Activated naive CD4-positive, alpha-beta T cell treated with anti-CD3 and anti-CD28 coated beads, Interleukin-2, amount 10 ng/mL, durations not matched to agents 7 days and 5 days (primary cell): ENCODE measurements at regions not wholly inside any gene's neighbourhood (a gene's known extent, or its start where the extent isn't known, plus 50 kb on each side); places are given as distances from the start of the nearest gene placed in this dataset.
"Not testable (repeated sequence)": the region's sequence is repeated elsewhere in the genome, so short reads cannot be mapped to it uniquely, and the experiment has no call there.

Experiments
- CTCF ChIA-PET: fragments of 350-600 bp; sonication (Branson Sonifier 250); formaldehyde crosslinking; loops from one replicate; lab custom pipeline; 2021; ENCODE audit warnings: antibody characterized with exemption; lab: Charles Lee
- DNase-seq: peaks from one replicate; pipeline ENCODE4 v3.0.0-alpha.2; 2020
- H3K27ac Mint-ChIP-seq: one replicate; pipeline ENCODE4 v1.8.0; 2021; ENCODE audit warnings: mild to moderate bottlenecking, moderate library complexity, mixed read lengths
- H3K27me3 Mint-ChIP-seq: one replicate; pipeline ENCODE4 v1.8.0; 2021; ENCODE audit warnings: mild to moderate bottlenecking, mixed read lengths
- H3K36me3 Mint-ChIP-seq: one replicate; pipeline ENCODE4 v1.8.0; 2021; ENCODE audit warnings: mixed read lengths
- H3K4me1 Mint-ChIP-seq: one replicate; pipeline ENCODE4 v1.8.0; 2021; ENCODE audit warnings: mixed read lengths
- H3K4me3 Mint-ChIP-seq: one replicate; pipeline ENCODE4 v1.8.0; 2021; ENCODE audit warnings: mild to moderate bottlenecking, moderate library complexity, mixed read lengths
- H3K9me3 Mint-ChIP-seq: one replicate; pipeline ENCODE4 v1.8.0; 2021; ENCODE audit warnings: mixed read lengths

DNA sequence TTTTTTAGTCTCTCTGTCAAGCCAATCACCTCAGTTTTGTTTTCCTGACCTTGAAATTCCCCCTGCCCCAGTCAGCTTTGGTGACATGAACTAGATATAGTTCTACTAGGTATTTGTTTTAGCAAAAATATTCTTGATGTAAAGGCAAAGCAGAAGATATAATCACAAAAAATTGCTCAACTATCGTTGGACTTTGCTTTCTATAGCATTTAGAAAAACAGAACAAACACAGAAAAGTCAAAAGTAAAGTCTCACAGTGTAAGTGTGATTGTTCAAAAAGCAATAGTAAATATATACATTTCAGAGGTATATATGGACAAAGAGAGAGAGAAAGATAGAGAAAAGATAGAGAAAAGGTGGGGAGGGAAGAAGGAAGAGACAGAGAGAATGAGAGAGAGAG is 305.9 kb downstream of the ADGRL2 start:
- no peaks in the 10 kb centered on the region for H3K4me1 Mint-ChIP-seq
- no peaks in the 10 kb centered on the region for H3K27me3 Mint-ChIP-seq
- CTCF ChIA-PET, result no interaction called here
- H3K4me3 Mint-ChIP-seq, result no peak overlapping the region
- H3K9me3 Mint-ChIP-seq, result peaks cover 6% of the 10 kb centered on the region
- no peak overlapping the region for H3K27ac Mint-ChIP-seq
- no peak for DNase-seq
- H3K36me3 Mint-ChIP-seq, result no peaks in the 10 kb centered on the region

DNA sequence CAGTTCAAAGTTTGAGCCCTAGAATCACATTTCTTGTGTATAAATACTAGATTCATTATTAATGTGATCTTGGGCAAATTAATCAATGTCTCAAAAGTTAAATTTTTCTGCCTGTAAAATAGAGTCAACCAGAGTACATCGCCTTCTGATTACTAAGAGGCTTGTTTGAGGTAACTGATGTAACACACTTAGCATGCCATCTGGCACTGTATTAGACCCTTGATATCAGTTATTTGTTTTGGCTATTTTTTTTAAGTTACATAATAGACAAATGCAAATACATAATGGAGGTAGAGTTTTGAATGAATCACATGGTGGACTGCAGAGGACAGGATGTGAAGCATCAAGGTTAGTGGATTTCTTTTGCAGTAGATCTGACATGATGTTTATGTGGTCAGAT is 298.4 kb downstream of the ADGRL2 start:
- no peak for DNase-seq
- no peak overlapping the region for H3K4me3 Mint-ChIP-seq
- no peaks in the 10 kb centered on the region for H3K27me3 Mint-ChIP-seq
- CTCF ChIA-PET, result no interaction called here
- H3K36me3 Mint-ChIP-seq, result no peaks in the 10 kb centered on the region
- H3K27ac Mint-ChIP-seq, result no peak overlapping the region
- no peaks in the 10 kb centered on the region for H3K9me3 Mint-ChIP-seq
- no peaks in the 10 kb centered on the region for H3K4me1 Mint-ChIP-seq

DNA sequence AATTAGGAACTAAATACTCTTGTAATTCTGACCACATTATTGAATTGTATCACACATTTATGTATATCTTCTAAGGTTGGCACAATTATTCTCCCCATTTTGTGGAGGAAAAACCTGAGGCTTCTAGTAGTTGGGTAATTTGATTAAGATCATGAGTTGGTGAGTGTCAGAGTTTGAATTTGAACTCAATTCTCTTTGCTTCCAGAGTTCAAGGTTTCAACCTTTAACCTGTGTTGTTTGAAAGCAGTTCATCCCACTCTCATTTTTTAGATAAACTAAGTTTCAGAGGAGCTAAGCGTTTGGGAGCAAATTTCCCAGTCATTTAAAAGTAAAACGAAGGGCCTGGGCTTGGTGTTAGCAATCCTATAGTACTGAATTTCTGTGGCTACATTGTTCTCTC is 293.4 kb downstream of the ADGRL2 start:
- CTCF ChIA-PET, result no interaction called here
- Mint-ChIP-seq H3K27ac (no peak overlapping the region), H3K9me3 (no peaks in the 10 kb centered on the region), H3K27me3 (no peaks in the 10 kb centered on the region), H3K4me1 (no peaks in the 10 kb centered on the region), H3K4me3 (no peak overlapping the region), H3K36me3 (no peaks in the 10 kb centered on the region)
- DNase-seq, result no peak

DNA sequence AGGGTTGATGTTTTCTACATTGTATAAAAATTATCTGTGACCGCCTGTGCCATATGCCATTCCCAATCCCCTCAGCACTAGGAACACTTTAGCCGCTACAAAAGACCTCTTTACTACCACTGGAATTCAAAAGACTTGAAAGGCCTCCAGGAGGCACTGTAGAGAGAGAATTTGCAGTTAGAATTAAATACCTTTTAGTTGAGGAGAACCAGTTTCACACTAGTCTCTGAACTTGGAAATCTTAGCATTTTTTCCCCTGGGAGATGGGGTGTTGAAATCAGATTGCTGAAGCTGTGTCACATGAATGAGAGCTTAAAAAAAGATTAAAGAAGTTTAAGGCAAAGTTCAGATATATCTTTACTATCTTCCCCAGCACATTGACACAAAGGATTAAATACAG is 291.0 kb downstream of the ADGRL2 start:
- Mint-ChIP-seq H3K4me1 (no peaks in the 10 kb centered on the region), H3K27me3 (no peaks in the 10 kb centered on the region), H3K4me3 (no peak overlapping the region), H3K9me3 (no peaks in the 10 kb centered on the region), H3K27ac (no peak overlapping the region), H3K36me3 (no peaks in the 10 kb centered on the region)
- CTCF ChIA-PET, result no interaction called here
- no peak for DNase-seq

DNA sequence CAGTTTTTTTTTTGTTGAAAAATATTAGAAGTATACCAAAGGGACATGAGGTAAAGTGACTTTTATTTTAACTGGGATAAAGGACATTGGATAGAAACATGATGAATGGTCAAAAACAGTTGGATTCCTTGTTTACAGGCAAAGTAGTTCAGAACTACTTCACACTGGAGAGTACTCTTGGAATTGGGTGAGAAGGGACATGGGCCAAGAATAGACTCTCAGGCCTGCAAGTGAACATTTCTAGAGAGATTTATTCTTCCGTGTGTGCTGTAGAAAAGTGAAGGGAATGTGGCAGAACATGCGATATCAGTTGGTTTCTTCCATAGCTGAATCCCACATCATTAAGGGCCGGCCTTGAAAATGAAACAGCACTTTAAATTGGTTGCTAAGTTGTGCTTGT is 290.5 kb downstream of the ADGRL2 start:
- Mint-ChIP-seq H3K4me1 (no peaks in the 10 kb centered on the region), H3K36me3 (no peaks in the 10 kb centered on the region), H3K27ac (no peak overlapping the region), H3K4me3 (no peak overlapping the region), H3K27me3 (no peaks in the 10 kb centered on the region), H3K9me3 (no peaks in the 10 kb centered on the region)
- no peak for DNase-seq
- CTCF ChIA-PET, result interaction anchor here (0.6 kb wide), 1 partner anchor 1132 kb away, joined by 3 read pairs; no protein-coding TSS in a partner anchor

DNA sequence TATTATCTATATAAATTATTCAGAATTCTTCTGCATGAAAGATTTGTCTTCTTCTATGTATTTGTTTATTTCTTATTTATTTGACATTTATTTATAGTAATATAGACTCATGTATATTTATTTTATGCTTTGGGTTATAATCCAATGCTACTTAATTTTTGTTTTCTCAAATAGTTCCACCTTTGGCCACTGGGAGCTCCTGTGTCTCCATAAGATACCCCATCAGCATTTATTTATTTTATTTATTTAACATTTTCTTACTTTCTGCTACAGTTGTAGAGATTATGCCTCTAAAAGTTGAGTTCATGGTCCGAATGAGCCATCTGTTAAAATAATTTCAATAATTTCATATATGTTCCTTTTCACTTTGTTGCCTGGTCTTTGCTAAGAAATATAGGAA is 289.4 kb downstream of the ADGRL2 start:
- H3K27ac Mint-ChIP-seq, result no peak overlapping the region
- H3K4me3 Mint-ChIP-seq, result no peak overlapping the region
- no peaks in the 10 kb centered on the region for H3K9me3 Mint-ChIP-seq
- CTCF ChIA-PET, result interaction anchor here (0.6 kb wide), 1 partner anchor 11 kb away, joined by 4 read pairs; no protein-coding TSS in a partner anchor
- no peaks in the 10 kb centered on the region for H3K27me3 Mint-ChIP-seq
- no peaks in the 10 kb centered on the region for H3K4me1 Mint-ChIP-seq
- DNase-seq, result no peak
- H3K36me3 Mint-ChIP-seq, result no peaks in the 10 kb centered on the region

DNA sequence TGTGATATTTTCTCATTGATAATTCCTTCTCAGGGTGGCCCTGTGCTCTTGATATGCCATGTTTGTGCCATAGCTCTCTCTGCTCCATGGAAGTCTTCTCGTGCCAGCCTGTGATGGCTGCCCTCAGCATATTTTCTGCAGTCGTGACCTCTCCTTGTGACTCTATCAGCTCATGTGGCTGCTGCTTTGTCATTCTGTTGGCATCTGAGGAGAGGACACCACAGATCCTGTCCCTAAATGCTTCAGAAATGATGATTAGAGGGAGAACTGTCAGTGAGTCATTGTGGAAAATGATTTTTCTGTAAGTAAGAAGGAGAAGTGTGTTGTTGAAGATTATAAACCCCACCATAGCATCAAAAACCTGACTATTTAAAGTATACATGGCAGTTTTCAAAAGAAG is 286.0 kb downstream of the ADGRL2 start:
- no peak for DNase-seq
- no peak overlapping the region for H3K27ac Mint-ChIP-seq
- no peaks in the 10 kb centered on the region for H3K27me3 Mint-ChIP-seq
- no peaks in the 10 kb centered on the region for H3K36me3 Mint-ChIP-seq
- no peaks in the 10 kb centered on the region for H3K9me3 Mint-ChIP-seq
- H3K4me1 Mint-ChIP-seq, result no peaks in the 10 kb centered on the region
- CTCF ChIA-PET, result no interaction called here
- no peak overlapping the region for H3K4me3 Mint-ChIP-seq

DNA sequence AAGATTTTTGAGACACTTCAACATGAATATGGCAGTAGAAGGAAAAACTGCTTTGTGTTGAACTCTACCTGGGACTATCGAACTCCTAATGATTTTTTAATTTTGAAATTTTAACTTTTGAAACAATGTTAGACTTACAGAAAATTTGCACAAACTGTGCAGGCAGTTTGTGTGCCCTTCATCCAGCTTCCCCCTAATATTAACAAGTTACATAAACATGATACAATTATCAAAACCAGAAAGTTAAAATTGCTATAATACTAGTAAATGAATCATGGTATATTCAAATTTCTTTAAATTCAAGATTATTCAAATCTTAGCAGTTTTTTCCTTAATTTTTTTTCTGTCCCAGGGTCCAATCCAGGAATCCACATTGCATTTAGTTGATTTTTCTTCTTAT is 278.9 kb downstream of the ADGRL2 start:
- DNase-seq, result no peak
- no peaks in the 10 kb centered on the region for H3K27me3 Mint-ChIP-seq
- no peak overlapping the region for H3K4me3 Mint-ChIP-seq
- H3K9me3 Mint-ChIP-seq, result no peaks in the 10 kb centered on the region
- no peak overlapping the region for H3K27ac Mint-ChIP-seq
- CTCF ChIA-PET, result no interaction called here
- H3K4me1 Mint-ChIP-seq, result no peaks in the 10 kb centered on the region
- H3K36me3 Mint-ChIP-seq, result no peaks in the 10 kb centered on the region

DNA sequence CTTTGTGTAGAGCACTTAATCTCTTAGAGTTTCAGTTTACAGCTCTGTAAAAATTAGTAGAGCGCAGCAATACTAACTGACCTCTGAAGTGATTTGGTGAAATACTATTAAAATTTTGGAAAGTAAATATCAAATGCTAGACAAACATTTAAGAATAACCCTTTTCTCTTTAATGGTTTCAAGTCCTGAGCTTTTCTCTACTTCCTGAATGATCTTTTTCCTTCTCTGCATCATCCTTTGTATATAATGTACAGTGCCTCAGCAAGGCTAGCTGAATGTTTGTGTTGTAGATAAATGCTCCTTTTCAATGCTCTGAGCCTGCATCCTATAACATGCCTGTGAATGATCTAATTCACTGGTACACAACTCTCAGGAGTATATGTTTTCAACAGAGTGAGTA is 272.9 kb downstream of the ADGRL2 start:
- DNase-seq, result no peak
- Mint-ChIP-seq H3K36me3 (no peaks in the 10 kb centered on the region), H3K9me3 (peaks cover 2% of the 10 kb centered on the region), H3K27me3 (no peaks in the 10 kb centered on the region), H3K27ac (no peak overlapping the region), H3K4me3 (no peak overlapping the region), H3K4me1 (no peaks in the 10 kb centered on the region)
- CTCF ChIA-PET, result no interaction called here

DNA sequence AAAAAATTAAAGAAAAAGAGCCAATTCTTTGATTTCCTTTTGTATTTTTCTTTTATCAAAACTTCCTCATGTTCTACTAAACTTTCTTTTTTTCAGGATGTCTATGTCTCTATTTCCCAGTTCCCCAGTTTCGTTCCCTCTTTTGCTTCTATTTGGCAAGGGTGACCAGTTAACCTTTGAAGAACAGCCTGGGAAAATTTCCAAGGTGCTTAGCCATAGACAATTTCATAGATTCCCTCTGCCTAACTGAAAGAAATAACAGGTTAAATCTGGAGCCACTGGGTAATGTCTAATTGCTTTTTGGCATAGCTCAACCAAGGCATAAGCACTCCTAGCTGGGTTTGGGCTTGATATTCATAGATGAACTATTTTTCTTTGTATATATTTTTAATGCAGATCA is 272.3 kb downstream of the ADGRL2 start:
- H3K4me3 Mint-ChIP-seq, result no peak overlapping the region
- no peaks in the 10 kb centered on the region for H3K27me3 Mint-ChIP-seq
- H3K4me1 Mint-ChIP-seq, result no peaks in the 10 kb centered on the region
- CTCF ChIA-PET, result no interaction called here
- H3K9me3 Mint-ChIP-seq, result peaks cover 2% of the 10 kb centered on the region
- no peaks in the 10 kb centered on the region for H3K36me3 Mint-ChIP-seq
- no peak overlapping the region for H3K27ac Mint-ChIP-seq
- DNase-seq, result no peak

DNA sequence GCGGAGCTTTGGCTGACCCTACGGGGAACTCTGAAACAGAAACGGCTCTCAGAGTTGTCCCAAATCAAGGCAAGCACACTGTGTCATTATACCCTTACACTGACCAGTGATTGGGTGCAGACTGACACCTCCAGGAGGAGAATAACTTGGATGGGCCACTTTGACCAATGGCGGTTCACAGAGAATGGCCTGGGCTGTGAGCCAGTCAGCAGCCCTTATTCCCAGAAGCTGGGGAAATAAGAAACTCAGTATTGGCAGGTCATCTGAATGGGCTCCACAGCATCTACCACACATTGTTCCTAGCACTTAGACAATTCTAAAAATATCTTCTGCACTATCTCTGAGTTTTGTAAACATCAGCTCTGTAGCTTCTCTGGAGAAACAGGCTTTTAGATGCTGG is 265.2 kb downstream of the ADGRL2 start:
- Mint-ChIP-seq H3K27ac (no peak overlapping the region), H3K4me3 (no peak overlapping the region), H3K36me3 (no peaks in the 10 kb centered on the region), H3K9me3 (no peaks in the 10 kb centered on the region), H3K27me3 (no peaks in the 10 kb centered on the region), H3K4me1 (no peaks in the 10 kb centered on the region)
- DNase-seq, result no peak
- CTCF ChIA-PET, result no interaction called here

DNA sequence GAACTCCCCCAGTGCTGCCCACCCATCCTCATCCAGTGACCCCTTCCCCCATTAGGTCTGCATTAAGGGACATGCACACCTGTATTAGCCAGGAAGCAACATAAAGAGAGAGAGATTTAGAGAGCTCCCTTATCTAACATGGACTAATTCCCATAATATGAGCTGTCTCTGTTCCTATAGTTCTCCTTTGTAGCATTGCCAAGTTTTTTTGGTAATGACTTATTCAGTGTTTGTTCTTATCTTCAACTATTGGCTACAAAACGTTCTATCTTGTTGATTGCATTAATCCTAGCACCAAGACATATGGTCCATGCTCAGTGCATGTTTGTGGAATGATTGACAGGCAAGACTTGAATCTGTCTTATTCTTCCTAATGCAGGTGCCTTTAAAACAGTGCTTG is 264.0 kb downstream of the ADGRL2 start:
- CTCF ChIA-PET, result no interaction called here
- Mint-ChIP-seq H3K4me3 (no peak overlapping the region), H3K36me3 (no peaks in the 10 kb centered on the region), H3K9me3 (no peaks in the 10 kb centered on the region), H3K27ac (no peak overlapping the region), H3K4me1 (no peaks in the 10 kb centered on the region), H3K27me3 (no peaks in the 10 kb centered on the region)
- DNase-seq, result no peak

DNA sequence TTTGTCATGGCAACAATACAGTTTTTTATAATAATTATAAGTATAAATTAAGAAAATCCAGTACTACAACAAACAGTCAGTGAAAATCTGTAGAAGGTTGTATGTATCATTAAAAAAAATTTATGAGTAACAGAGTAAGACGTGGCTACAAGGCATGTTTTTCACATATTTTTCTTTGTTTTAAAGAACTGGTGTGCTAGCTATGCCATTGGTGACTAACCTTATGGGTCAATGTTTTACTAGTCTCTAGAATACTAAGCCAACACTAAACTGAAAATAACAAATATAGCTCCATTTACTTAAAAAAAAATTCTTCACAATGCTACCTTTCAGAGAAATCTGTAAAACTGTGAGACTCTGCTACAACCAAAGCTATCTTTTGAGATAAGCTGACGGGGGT is 261.5 kb downstream of the ADGRL2 start:
- no peaks in the 10 kb centered on the region for H3K9me3 Mint-ChIP-seq
- no peaks in the 10 kb centered on the region for H3K36me3 Mint-ChIP-seq
- no peak for DNase-seq
- H3K27me3 Mint-ChIP-seq, result no peaks in the 10 kb centered on the region
- no peaks in the 10 kb centered on the region for H3K4me1 Mint-ChIP-seq
- H3K27ac Mint-ChIP-seq, result no peak overlapping the region
- CTCF ChIA-PET, result no interaction called here
- no peak overlapping the region for H3K4me3 Mint-ChIP-seq

DNA sequence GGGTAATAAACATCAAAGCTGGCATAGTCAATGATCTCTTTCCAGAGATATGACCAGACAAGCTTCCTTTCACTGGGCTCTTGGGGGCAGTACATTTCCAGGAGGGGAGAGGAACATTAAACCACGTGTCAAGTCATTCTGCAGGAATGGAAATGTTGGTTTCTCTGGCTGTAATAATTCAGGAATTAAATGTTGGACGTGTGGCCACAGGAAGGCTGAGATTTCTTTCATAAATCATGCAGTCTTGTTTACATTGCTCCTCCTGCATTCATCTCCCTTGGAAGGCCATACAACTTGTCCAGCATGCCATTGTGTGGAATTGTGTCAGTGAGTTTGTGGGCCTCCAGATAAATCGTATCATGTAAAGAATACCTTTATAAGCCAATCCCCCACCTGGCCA is 259.2 kb downstream of the ADGRL2 start:
- H3K4me3 Mint-ChIP-seq, result no peak overlapping the region
- H3K27ac Mint-ChIP-seq, result no peak overlapping the region
- H3K27me3 Mint-ChIP-seq, result no peaks in the 10 kb centered on the region
- H3K9me3 Mint-ChIP-seq, result peaks cover 1% of the 10 kb centered on the region
- DNase-seq, result no peak
- CTCF ChIA-PET, result no interaction called here
- H3K4me1 Mint-ChIP-seq, result no peaks in the 10 kb centered on the region
- H3K36me3 Mint-ChIP-seq, result no peaks in the 10 kb centered on the region

DNA sequence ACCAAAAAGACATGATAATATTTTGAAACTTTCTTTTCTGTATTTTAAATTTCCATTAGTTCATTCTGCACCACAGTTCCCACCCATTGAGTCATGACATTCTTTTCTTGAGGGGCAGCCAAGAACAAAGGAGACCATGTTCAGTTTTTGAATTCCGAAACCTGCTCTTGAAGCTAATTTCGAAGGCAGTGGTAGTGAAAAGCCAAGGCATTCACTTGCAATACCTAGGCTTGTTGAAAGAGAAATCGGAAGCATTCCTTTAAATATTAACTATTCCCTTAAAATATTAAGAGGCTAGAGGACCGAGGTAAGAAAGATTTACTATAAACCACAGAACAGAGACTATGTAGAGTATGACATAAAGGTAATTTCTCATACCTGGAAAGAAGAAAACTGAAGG is 256.3 kb downstream of the ADGRL2 start:
- no peak overlapping the region for H3K27ac Mint-ChIP-seq
- no peak for DNase-seq
- peaks cover 1% of the 10 kb centered on the region for H3K9me3 Mint-ChIP-seq
- no peaks in the 10 kb centered on the region for H3K27me3 Mint-ChIP-seq
- CTCF ChIA-PET, result no interaction called here
- H3K4me3 Mint-ChIP-seq, result no peak overlapping the region
- H3K36me3 Mint-ChIP-seq, result no peaks in the 10 kb centered on the region
- H3K4me1 Mint-ChIP-seq, result no peaks in the 10 kb centered on the region

DNA sequence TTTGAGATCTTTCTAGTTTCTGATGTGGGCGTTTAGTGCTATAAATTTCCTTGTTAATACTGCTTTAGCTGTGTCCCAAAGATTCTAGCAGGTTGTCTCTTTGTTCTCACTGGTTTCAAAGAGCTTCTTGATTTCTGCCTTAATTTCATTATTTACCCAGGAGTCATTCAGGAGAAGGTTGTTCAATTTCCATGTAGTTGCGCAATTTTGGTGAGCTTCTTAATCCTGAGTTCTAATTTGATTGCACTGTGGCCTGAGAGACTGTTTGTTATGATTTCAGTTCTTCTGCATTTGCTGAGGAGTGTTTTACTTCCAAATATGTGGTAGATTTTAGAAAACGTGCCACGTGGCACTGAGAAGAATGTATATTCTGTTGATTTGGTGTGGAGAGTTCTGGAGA is 254.6 kb downstream of the ADGRL2 start:
- CTCF ChIA-PET, DNase-seq, H3K9me3 Mint-ChIP-seq: not testable (repeated sequence)

More for the DNA sequence above, 254.6 kb downstream of the ADGRL2 start:
- H3K36me3 Mint-ChIP-seq, H3K4me1 Mint-ChIP-seq, H3K27ac Mint-ChIP-seq, H3K4me3 Mint-ChIP-seq, H3K27me3 Mint-ChIP-seq: not testable (repeated sequence)
